ENCODE measurements at regions not wholly inside any gene's neighbourhood (a gene's known extent, or its start where the extent isn't known, plus 50 kb on each side); places are given as distances from the start of the nearest gene placed in this dataset.

GRCh38 chr4:151842430-151843079 lies 81.7 kb upstream of the GATB start:
- no peaks in the 10 kb centered on the region for H3K4me1 ChIP-seq (ENCODE audit: control insufficient read depth, insufficient read depth, low read length)
- no peak for TF ChIP-seq ZIC2 (tag by site-specific recombination; IDR thresholded peaks at IDR 0.05)
- no peak for TF ChIP-seq ZNF510 (tag by site-specific recombination; IDR thresholded peaks at IDR 0.05; ENCODE audit: insufficient replicate concordance)
- no peak for TF ChIP-seq ZFP37 (tag by site-specific recombination; IDR thresholded peaks at IDR 0.05)
- no peak for TF ChIP-seq ZNF350 (tag by site-specific recombination; IDR thresholded peaks at IDR 0.05)
- TF ChIP-seq SP2 (tag by site-specific recombination; IDR thresholded peaks at IDR 0.05): no peak
- TF ChIP-seq ZBTB17 (tag by site-specific recombination; IDR thresholded peaks at IDR 0.05): no peak
- no peak for TF ChIP-seq ZXDB (tag by site-specific recombination; IDR thresholded peaks at IDR 0.05)
- TF ChIP-seq ZNF473 (tag by site-specific recombination; IDR thresholded peaks at IDR 0.05): no peak
- TF ChIP-seq ZNF596 (tag by site-specific recombination; IDR thresholded peaks at IDR 0.05): no peak
- TF ChIP-seq SP3 (tag by site-specific recombination; IDR thresholded peaks at IDR 0.05): no peak
- no peak for TF ChIP-seq ZNF391 (tag by site-specific recombination; IDR thresholded peaks at IDR 0.05; ENCODE audit: borderline replicate concordance, low read depth)
- no peak for TF ChIP-seq RBAK (tag by site-specific recombination; IDR thresholded peaks at IDR 0.05)
- no peak for TF ChIP-seq ZNF114 (tag by site-specific recombination; IDR thresholded peaks at IDR 0.05)
- no peak for TF ChIP-seq EGR2 (tag by site-specific recombination; IDR thresholded peaks at IDR 0.05; ENCODE audit: low read depth)
- no peak for TF ChIP-seq INSM2 (tag by site-specific recombination; IDR thresholded peaks at IDR 0.05)
- TF ChIP-seq ZNF654 (tag by site-specific recombination; IDR thresholded peaks at IDR 0.05; ENCODE audit: low read depth): no peak
- TF ChIP-seq, protein P1, sequence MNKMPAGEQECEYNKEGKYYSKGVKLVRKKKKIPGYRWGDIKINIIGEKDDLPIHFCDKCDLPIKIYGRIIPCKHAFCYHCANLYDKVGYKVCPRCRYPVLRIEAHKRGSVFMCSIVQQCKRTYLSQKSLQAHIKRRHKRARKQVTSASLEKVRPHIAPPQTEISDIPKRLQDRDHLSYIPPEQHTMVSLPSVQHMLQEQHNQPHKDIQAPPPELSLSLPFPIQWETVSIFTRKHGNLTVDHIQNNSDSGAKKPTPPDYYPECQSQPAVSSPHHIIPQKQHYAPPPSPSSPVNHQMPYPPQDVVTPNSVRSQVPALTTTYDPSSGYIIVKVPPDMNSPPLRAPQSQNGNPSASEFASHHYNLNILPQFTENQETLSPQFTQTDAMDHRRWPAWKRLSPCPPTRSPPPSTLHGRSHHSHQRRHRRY (tag by site-specific recombination; IDR thresholded peaks at IDR 0.05): no peak
- no peak for TF ChIP-seq ZNF449 (tag by site-specific recombination; IDR thresholded peaks at IDR 0.05)
- no peak for TF ChIP-seq REPIN1 (tag by site-specific recombination; IDR thresholded peaks at IDR 0.05; ENCODE audit: low read depth)
- H3K36me3 ChIP-seq (ENCODE audit: control insufficient read depth in 2 of 2, insufficient read depth in 1 of 2, low read length in 2 of 2): no peaks in the 10 kb centered on the region
- H3K9me3 ChIP-seq (ENCODE audit: control insufficient read depth, insufficient read depth, low read depth, low read length): no peaks in the 10 kb centered on the region
- CTCF ChIA-PET: interaction anchor here (0.7 to 0.8 kb wide), 2 partner anchors 526 to 536 kb away, joined by 3 to 4 read pairs; no protein-coding TSS in a partner anchor
- no peak overlapping the region for H3K4me3 ChIP-seq (ENCODE audit: low read depth, low read length)
- H3K27ac ChIP-seq (ENCODE audit: extremely low read depth, low read depth, low read length): no peak overlapping the region
- POLR2A ChIA-PET: no interaction called here

DNA sequence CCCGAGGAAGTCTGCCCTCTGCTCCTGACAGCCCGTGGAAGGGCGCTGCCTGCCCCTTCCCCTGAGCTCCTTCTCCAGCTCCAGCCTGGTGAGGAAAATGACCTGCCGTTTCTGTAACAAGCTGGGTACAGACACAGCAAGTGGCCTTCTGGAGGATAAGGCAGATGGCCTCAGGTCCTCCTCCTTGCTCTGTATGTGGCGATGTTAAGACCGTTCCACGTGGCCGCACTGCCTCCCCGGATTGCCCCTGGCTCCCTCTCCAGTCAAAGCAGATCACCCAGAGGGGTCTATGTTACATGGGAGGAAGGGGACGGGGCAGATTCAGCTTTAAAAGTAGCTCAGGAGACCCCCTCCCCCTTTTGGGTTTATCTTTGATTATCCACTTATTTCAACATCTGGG lies 80.3 kb upstream of the GATB start:
- POLR2A ChIA-PET: no interaction called here
- Histone ChIP-seq H3K36me3 (ENCODE audit: control insufficient read depth in 2 of 2, insufficient read depth in 1 of 2, low read length in 2 of 2) (no peaks in the 10 kb centered on the region), H3K27ac (ENCODE audit: extremely low read depth, low read depth, low read length) (no peak overlapping the region), H3K4me1 (ENCODE audit: control insufficient read depth, insufficient read depth, low read length) (no peaks in the 10 kb centered on the region), H3K4me3 (ENCODE audit: low read depth, low read length) (no peak overlapping the region), H3K9me3 (ENCODE audit: control insufficient read depth, insufficient read depth, low read depth, low read length) (no peaks in the 10 kb centered on the region)
- CTCF ChIA-PET: no interaction called here
- TF ChIP-seq ZNF112 (tag by site-specific recombination; IDR thresholded peaks at IDR 0.05): no peak
- TF ChIP-seq REPIN1 (tag by site-specific recombination; IDR thresholded peaks at IDR 0.05; ENCODE audit: low read depth): no peak
- TF ChIP-seq, protein P1 (tag by site-specific recombination; IDR thresholded peaks at IDR 0.05): no peak
- TF ChIP-seq ZNF184 (tag by site-specific recombination; IDR thresholded peaks at IDR 0.05): no peak
- TF ChIP-seq ZNF701 (tag by site-specific recombination; IDR thresholded peaks at IDR 0.05): no peak
- TF ChIP-seq INSM2 (tag by site-specific recombination; IDR thresholded peaks at IDR 0.05): no peak
- TF ChIP-seq ZNF214 (tag by site-specific recombination; IDR thresholded peaks at IDR 0.05; ENCODE audit: borderline replicate concordance): no peak
- TF ChIP-seq RBAK (tag by site-specific recombination; IDR thresholded peaks at IDR 0.05): no peak
- TF ChIP-seq ZNF391 (tag by site-specific recombination; IDR thresholded peaks at IDR 0.05; ENCODE audit: borderline replicate concordance, low read depth): no peak
- no peak for TF ChIP-seq CTCF (tag by site-specific recombination; IDR thresholded peaks at IDR 0.05)
